Colonic mucosa (tissue), 4 donors: ENCODE measurements at regions not wholly inside any gene's neighbourhood (a gene's known extent, or its start where the extent isn't known, plus 50 kb on each side); places are given as distances from the start of the nearest gene placed in this dataset.

ENCODE experiments used
- DNase-seq: peaks from one replicate; pipeline ENCODE4 v3.0.0-alpha.2; 2020
- H3K27ac ChIP-seq: fragments of 200-600 bp; one replicate; pipeline ENCODE4 v1.8.0; 2021
- H3K27me3 ChIP-seq: fragments of 200-600 bp; one replicate; pipeline ENCODE4 v1.8.0; 2021
- H3K36me3 ChIP-seq: fragments of 200-600 bp; one replicate; pipeline ENCODE4 v1.8.0; 2021
- H3K4me1 ChIP-seq: fragments of 200-600 bp; one replicate; pipeline ENCODE4 v1.8.0; 2021; ENCODE audit warnings: mild to moderate bottlenecking
- H3K4me3 ChIP-seq: fragments of 200-600 bp; one replicate; pipeline ENCODE4 v1.8.0; 2021
- H3K9ac ChIP-seq, 2 donors: one replicate each; pipeline ENCODE4 v1.7.0; 2013; ENCODE audit warnings: control low read depth in 2 of 2, low read depth in 2 of 2, low read length in 2 of 2
- H3K9me3 ChIP-seq: fragments of 200-600 bp; one replicate; pipeline ENCODE4 v1.8.0; 2021
- intact Hi-C: fragments of 100-400 bp; cut with DNase I; formaldehyde crosslinking; loops from one replicate; pipeline ENCODE4 v1.14.1; 2022
- TF ChIP-seq, protein P1 (sequence below): fragments of 200-600 bp; IDR thresholded peaks from one replicate; pipeline ENCODE4 v1.8.0; 2022; ENCODE audit warnings: antibody characterized with exemption, mild to moderate bottlenecking
- donor health status: healthy.
- donor health status: DM: no; HTN: no; CAD: no.
- donor health status: DM: no; HTN: no; CAD: no.

DNA sequence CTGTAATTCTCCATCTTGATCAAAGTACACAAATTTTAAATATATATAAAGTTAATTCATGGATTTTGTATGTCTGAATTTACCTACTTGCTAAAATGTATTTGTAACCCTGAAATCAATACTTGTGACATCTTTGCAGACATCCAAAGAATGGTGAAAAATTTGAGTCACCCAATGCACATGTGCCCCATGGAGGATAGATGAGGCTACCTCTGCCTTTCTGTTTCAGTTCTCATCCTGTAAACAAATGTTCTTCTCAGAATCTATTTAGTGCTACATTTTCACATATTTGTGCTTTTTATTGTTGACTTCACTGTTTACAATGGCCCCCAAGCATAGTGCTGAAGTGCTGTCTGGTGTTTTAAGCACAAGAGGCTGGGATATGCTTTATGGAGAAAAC lies 171.5 kb downstream of the LRATD1 start:
- H3K36me3 ChIP-seq: no peaks in the 10 kb centered on the region
- no peak overlapping the region for H3K27ac ChIP-seq
- H3K4me3 ChIP-seq: no peak overlapping the region
- no peak for DNase-seq
- no peaks in the 10 kb centered on the region for H3K9me3 ChIP-seq
- H3K9ac ChIP-seq: no peak overlapping the region
- TF ChIP-seq, protein P1, sequence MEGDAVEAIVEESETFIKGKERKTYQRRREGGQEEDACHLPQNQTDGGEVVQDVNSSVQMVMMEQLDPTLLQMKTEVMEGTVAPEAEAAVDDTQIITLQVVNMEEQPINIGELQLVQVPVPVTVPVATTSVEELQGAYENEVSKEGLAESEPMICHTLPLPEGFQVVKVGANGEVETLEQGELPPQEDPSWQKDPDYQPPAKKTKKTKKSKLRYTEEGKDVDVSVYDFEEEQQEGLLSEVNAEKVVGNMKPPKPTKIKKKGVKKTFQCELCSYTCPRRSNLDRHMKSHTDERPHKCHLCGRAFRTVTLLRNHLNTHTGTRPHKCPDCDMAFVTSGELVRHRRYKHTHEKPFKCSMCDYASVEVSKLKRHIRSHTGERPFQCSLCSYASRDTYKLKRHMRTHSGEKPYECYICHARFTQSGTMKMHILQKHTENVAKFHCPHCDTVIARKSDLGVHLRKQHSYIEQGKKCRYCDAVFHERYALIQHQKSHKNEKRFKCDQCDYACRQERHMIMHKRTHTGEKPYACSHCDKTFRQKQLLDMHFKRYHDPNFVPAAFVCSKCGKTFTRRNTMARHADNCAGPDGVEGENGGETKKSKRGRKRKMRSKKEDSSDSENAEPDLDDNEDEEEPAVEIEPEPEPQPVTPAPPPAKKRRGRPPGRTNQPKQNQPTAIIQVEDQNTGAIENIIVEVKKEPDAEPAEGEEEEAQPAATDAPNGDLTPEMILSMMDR: no peak
- no peaks in the 10 kb centered on the region for H3K4me1 ChIP-seq
- intact Hi-C loops: no loop called here
- H3K27me3 ChIP-seq: no peaks in the 10 kb centered on the region

DNA sequence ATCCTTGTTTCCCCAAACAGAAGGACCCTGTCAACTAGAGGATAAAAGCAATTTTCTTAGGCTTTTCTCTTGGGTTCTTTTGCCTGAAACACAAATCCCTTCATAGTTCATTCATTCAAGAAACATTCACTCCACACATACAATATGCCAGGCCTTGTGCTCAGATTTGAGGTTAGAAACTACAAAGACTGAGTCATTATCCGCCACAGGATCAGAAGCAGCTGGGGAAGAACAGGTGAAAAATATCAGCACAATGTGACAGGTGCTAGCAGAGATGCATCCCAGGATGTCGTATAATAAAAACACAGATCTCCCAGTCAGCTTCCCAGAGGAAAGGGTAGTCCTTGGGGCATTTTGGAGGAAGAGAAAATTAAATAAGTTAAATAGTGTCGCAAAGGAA lies 172.4 kb downstream of the LRATD1 start:
- H3K36me3 ChIP-seq: no peaks in the 10 kb centered on the region
- intact Hi-C loops: no loop called here
- no peaks in the 10 kb centered on the region for H3K27me3 ChIP-seq
- no peaks in the 10 kb centered on the region for H3K4me1 ChIP-seq
- DNase-seq: no peak
- H3K9me3 ChIP-seq: no peaks in the 10 kb centered on the region
- TF ChIP-seq, protein P1: no peak
- H3K4me3 ChIP-seq: no peak overlapping the region
- no peak overlapping the region for H3K27ac ChIP-seq
- H3K9ac ChIP-seq: no peak overlapping the region

DNA sequence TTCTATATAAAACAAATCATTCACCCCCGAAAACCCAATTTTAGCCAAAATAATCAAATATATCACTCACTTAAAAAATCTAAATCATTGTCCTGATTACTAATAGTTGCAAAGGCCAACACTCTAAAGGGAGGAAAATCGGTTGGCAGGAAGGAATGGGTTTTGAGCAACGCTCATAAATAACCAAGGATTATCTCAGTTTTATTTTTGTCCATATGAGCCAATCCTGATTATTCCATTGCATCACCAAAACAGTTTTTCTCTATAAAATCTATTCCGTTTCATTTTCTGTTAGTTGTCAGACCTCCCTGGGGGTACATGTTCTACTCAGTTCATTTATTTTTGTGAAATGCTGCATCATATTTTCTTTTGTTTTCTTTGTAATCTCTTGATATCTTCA lies 174.1 kb downstream of the LRATD1 start:
- TF ChIP-seq, protein P1: no peak
- no peak overlapping the region for H3K4me3 ChIP-seq
- intact Hi-C loops: no loop called here
- H3K27ac ChIP-seq: no peak overlapping the region
- H3K27me3 ChIP-seq: no peaks in the 10 kb centered on the region
- no peaks in the 10 kb centered on the region for H3K36me3 ChIP-seq
- no peaks in the 10 kb centered on the region for H3K9me3 ChIP-seq
- DNase-seq: no peak
- H3K4me1 ChIP-seq: no peaks in the 10 kb centered on the region
- H3K9ac ChIP-seq: no peak overlapping the region

- Histone ChIP-seq H3K4me1 (no peaks in the 10 kb centered on the region), H3K36me3 (no peaks in the 10 kb centered on the region), H3K27me3 (no peaks in the 10 kb centered on the region), H3K9me3 (no peaks in the 10 kb centered on the region), H3K9ac (no peak overlapping the region), H3K4me3 (no peak overlapping the region), H3K27ac (no peak overlapping the region)
- no peak for DNase-seq
- TF ChIP-seq, protein P1: no peak
- intact Hi-C loops: no loop called here
Observed at GRCh38 chr2:14815201-14815600, 182.7 kb downstream of the LRATD1 start.

DNA sequence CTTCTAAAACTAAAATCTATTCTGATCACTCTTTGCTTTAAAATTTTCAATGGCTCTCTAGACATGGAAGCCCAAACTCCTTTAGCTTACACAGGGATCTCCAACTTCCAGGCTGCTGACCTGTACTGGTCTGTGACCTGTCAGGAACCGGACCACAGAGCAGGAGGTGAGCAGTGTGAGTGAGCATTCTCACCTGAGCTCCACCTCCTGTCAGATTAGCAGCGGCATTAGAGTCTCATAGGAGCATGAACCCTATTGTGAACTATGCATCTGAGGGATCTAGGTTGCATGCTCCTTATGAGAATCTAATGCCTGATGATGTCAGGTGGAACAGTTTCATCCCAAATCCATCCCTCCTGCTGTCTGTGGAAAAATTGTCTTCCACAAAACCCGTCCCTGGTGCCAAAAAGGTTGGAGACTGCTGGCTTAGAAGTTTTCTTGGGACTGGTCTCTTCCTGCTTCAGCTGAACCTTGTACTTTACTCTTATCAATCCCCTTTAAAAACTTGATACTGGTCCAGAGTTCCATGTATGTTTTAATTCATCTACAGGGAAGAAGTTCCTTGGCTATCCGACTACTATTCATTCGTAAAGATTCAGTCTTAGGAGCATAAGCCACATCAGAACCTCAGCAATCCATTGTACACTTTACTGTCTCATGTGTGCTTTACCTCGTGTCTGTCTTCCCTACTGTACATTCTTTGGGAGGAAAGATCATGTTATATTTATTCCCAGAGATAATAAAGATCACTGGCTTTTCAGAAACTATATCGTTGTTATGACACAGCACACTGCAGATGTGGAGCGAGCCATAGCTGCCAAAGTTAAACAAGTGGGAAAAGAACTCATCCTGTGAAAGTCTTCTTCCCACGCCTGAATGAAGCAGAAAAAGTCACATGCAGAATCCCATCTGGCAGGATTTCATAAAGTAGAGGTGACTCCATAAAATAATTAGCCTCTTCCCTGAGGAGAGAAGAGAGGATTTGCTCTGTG lies 183.8 kb downstream of the LRATD1 start:
- intact Hi-C loops: no loop called here
- H3K9me3 ChIP-seq: no peaks in the 10 kb centered on the region
- H3K27me3 ChIP-seq: no peaks in the 10 kb centered on the region
- no peak overlapping the region for H3K4me3 ChIP-seq
- TF ChIP-seq, protein P1: no peak
- H3K27ac ChIP-seq: no peak overlapping the region
- no peak for DNase-seq
- no peaks in the 10 kb centered on the region for H3K36me3 ChIP-seq
- H3K9ac ChIP-seq: no peak overlapping the region
- no peaks in the 10 kb centered on the region for H3K4me1 ChIP-seq
